ENCODE measurements at regions not wholly inside any gene's neighbourhood (a gene's known extent, or its start where the extent isn't known, plus 50 kb on each side); places are given as distances from the start of the nearest gene placed in this dataset.

DNA sequence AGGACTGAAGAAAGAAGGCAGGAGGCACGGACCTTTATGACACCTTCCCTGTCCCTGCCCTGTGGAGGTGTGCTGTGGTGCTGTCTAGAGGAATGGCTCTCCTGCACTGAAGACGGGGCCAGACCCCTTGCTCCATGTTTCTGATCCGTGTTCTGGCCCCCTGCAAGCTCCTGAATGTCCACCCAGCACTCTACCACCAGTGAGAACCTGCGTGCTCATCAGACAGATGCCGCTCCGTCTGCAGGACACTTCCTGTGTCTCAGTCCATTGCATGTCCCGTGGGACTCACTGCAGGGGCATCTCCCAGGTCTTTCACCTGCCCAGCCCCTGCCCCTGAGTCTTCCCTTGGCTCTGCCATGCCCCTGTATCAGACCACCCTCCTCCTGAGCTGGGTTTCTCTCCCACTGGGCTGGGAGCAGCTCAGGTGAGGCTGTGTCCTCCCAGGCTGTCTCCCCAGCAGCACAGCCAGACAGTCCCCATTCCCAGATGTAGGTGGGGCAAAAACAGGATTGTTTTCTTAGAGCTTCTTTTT lies 278.3 kb upstream of the ZNF32 start:
- DNase-seq (ENCODE audit: low read depth) = no peak
- H3K4me3 ChIP-seq (ENCODE audit: low read length) = no peak overlapping the region
- TF ChIP-seq, protein P1, sequence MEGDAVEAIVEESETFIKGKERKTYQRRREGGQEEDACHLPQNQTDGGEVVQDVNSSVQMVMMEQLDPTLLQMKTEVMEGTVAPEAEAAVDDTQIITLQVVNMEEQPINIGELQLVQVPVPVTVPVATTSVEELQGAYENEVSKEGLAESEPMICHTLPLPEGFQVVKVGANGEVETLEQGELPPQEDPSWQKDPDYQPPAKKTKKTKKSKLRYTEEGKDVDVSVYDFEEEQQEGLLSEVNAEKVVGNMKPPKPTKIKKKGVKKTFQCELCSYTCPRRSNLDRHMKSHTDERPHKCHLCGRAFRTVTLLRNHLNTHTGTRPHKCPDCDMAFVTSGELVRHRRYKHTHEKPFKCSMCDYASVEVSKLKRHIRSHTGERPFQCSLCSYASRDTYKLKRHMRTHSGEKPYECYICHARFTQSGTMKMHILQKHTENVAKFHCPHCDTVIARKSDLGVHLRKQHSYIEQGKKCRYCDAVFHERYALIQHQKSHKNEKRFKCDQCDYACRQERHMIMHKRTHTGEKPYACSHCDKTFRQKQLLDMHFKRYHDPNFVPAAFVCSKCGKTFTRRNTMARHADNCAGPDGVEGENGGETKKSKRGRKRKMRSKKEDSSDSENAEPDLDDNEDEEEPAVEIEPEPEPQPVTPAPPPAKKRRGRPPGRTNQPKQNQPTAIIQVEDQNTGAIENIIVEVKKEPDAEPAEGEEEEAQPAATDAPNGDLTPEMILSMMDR (IDR thresholded peaks at IDR 0.05; ENCODE audit: insufficient read depth, low read depth, low read length, missing control alignments) = no peak

- DNase-seq (ENCODE audit: low read depth) = no peak
- H3K4me3 ChIP-seq (ENCODE audit: low read length) = no peak overlapping the region
- TF ChIP-seq, protein P1 (IDR thresholded peaks at IDR 0.05; ENCODE audit: insufficient read depth, low read depth, low read length, missing control alignments) = no peak
Observed at GRCh38 chr10:43926371-43926770, 277.7 kb upstream of the ZNF32 start.

GRCh38 chr10:43925793-43926192 lies 277.1 kb upstream of the ZNF32 start:
- no peak overlapping the region for H3K4me3 ChIP-seq (ENCODE audit: low read length)
- no peak for DNase-seq (ENCODE audit: low read depth)
- TF ChIP-seq, protein P1 (IDR thresholded peaks at IDR 0.05; ENCODE audit: insufficient read depth, low read depth, low read length, missing control alignments) = no peak

GRCh38 chr10:43923328-43923727 lies 274.6 kb upstream of the ZNF32 start:
- no peak for DNase-seq (ENCODE audit: low read depth)
- TF ChIP-seq, protein P1 (IDR thresholded peaks at IDR 0.05; ENCODE audit: insufficient read depth, low read depth, low read length, missing control alignments) = no peak
- no peak overlapping the region for H3K4me3 ChIP-seq (ENCODE audit: low read length)

DNA sequence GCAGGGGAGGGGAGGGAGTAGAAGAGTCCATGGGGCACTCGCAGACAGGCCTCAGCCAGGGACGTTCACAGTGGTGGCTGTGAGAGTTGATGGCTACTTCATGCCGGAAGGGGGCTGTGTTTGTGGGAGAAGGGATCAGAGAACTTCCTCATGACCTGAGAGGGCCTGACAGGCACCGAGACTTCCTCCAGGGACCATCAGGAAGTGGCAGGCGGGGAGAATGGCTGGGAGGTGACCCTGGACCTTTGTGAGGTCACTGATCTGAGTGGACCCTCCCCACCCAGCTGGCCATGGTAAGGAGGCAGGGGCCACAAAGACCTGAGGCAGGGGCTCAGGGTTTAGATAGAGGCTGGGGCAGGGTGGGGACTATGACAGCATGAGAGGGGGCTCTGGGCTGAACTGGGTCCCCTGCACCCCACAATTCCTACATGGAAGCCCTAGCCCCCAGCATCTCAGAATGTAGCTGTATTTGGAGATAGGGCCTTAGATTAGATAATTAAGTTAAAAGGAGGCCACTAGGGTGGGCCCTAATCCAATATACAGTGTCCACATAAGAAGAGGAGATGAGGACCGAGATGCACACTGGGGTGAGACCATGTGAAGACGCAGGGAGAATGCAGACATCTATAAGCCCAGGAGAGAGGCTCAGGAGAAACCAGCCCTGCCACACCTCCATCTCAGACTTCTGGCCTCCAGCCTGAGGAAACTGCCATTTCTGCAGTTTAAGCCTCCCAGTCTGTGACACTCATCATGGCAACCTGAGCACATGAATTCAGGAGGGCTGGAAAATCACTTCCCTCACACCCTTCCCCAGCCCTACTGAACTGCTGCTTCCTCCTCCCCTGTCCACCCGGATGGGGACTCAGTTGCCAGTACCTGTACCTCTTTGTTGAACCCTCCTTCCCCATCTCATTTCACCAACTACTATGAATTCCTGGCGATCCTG lies 273.9 kb upstream of the ZNF32 start:
- no peak for DNase-seq (ENCODE audit: low read depth)
- H3K4me3 ChIP-seq (ENCODE audit: low read length) = no peak overlapping the region
- TF ChIP-seq, protein P1 (IDR thresholded peaks at IDR 0.05; ENCODE audit: insufficient read depth, low read depth, low read length, missing control alignments) = no peak

DNA sequence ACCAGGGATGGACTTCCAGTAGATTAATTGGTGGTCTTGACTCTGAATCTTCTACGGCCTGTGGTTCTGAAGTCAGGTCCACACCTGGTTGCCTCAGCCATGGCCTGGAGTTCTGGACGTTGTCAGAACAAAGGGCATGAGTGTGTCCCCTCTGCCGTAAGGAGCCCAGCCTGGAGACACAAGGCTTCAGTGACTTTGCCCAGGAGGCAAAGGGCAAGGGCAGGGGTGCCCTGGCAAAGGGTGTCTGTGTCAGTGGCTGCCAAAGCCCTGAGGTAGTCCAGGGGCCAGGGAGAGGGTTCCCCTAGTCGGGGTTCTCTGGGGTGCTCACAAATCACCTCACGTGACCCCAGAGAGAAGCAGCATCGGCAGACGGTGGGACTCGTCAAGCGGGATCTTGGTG lies 273.2 kb upstream of the ZNF32 start:
- H3K4me3 ChIP-seq (ENCODE audit: low read length) = no peak overlapping the region
- DNase-seq (ENCODE audit: low read depth) = no peak
- TF ChIP-seq, protein P1 (IDR thresholded peaks at IDR 0.05; ENCODE audit: insufficient read depth, low read depth, low read length, missing control alignments) = no peak

Measured in epithelial cell of esophagus (primary cell).